EH (cell line): ENCODE measurements at regions not wholly inside any gene's neighbourhood (a gene's known extent, or its start where the extent isn't known, plus 50 kb on each side); places are given as distances from the start of the nearest gene placed in this dataset.

Experiments used
- DNase-seq: peaks from one replicate; pipeline ENCODE4 v3.0.0-alpha.2; 2015; ENCODE audit warnings: low read depth

- DNase-seq, result no peak
Measured at GRCh38 chr10:78740976-78741915, 327.5 kb upstream of the ZMIZ1 start.

- no peak for DNase-seq
Measured at GRCh38 chr10:78742406-78742729, 326.4 kb upstream of the ZMIZ1 start.

- no peak for DNase-seq
Measured at GRCh38 chr10:78742730-78743615, 325.8 kb upstream of the ZMIZ1 start.

- no peak for DNase-seq
Measured at GRCh38 chr10:78744056-78744455, 324.7 kb upstream of the ZMIZ1 start.

- DNase-seq, result no peak
Measured at GRCh38 chr10:78744491-78745090, 324.2 kb upstream of the ZMIZ1 start.

GRCh38 chr10:78745441-78745840 is 323.3 kb upstream of the ZMIZ1 start:
- DNase-seq, result no peak

- DNase-seq, result no peak
Measured at GRCh38 chr10:78746155-78746763, 322.5 kb upstream of the ZMIZ1 start.

GRCh38 chr10:78747401-78748234 is 321.1 kb upstream of the ZMIZ1 start:
- DNase-seq, result peak; percentile 16

- DNase-seq, result no peak
Measured at GRCh38 chr10:78748235-78748533, 320.6 kb upstream of the ZMIZ1 start.

- no peak for DNase-seq
Measured at GRCh38 chr10:78749200-78749599, 319.6 kb upstream of the ZMIZ1 start.

- DNase-seq, result no peak
Measured at GRCh38 chr10:78749898-78750297, 318.9 kb upstream of the ZMIZ1 start.

GRCh38 chr10:78750418-78750817 is 318.3 kb upstream of the ZMIZ1 start:
- DNase-seq, result no peak

- DNase-seq, result no peak
Measured at GRCh38 chr10:78751716-78752115, 317.1 kb upstream of the ZMIZ1 start.

- peak; percentile 45 for DNase-seq
Measured at GRCh38 chr10:78752221-78752620, 316.5 kb upstream of the ZMIZ1 start.

GRCh38 chr10:78752708-78753107 is 316.1 kb upstream of the ZMIZ1 start:
- peak; percentile 49 for DNase-seq

GRCh38 chr10:78754269-78755062 is 314.3 kb upstream of the ZMIZ1 start:
- DNase-seq, result peak; percentile 93

- DNase-seq, result no peak
Measured at GRCh38 chr10:78755063-78755701, 313.6 kb upstream of the ZMIZ1 start.

GRCh38 chr10:78755877-78756455 is 312.8 kb upstream of the ZMIZ1 start:
- no peak for DNase-seq

GRCh38 chr10:78756604-78757343 is 312.0 kb upstream of the ZMIZ1 start:
- peak; percentile 98 for DNase-seq
